ENCODE measurements at regions not wholly inside any gene's neighbourhood (a gene's known extent, or its start where the extent isn't known, plus 50 kb on each side); places are given as distances from the start of the nearest gene placed in this dataset.

DNA sequence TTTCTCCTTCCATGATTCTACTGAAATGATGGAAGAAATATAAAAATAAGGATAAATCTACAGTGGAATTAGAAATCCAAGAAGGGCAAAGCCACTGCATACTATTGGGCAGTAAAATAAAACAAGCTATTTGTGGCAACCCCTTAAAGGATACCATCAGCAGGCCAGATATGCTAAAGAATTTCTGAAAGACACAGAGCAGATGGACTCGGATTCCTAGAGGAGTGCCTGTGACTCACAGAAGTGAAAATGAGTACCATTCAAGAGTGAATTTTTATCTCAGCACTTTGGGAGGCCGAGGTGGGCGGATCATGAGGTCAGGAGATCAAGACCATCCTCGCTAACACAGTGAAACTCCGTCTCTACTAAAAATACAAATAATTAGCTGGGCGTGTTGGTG is 318.1 kb downstream of the LRIG3 start:
- no peak for DNase-seq

GRCh38 chr12:58602736-58603135 is 317.6 kb downstream of the LRIG3 start:
- DNase-seq, result no peak

GRCh38 chr12:58607805-58608204 is 312.5 kb downstream of the LRIG3 start:
- no peak for DNase-seq

DNA sequence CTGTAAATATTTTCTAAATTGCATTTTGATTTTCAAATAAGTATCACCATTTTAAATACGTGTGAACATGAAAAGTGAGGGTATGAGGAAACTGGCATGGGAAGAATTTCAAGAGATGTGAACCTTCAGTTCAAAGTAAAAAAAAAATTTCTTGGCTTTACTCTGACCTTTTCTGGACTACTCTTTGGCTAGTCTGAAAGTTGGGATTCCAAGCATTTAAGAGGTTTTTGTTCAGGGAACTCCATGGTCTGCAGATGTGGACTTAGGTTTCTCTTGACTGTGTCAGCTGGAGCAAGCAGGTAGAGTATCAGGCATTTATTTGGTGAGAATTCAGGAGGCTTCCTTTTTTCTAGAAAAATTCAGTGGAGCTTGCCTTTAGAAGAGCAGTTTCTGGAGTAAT is 311.6 kb downstream of the LRIG3 start:
- no peak for DNase-seq

GRCh38 chr12:58615047-58615446 is 305.3 kb downstream of the LRIG3 start:
- DNase-seq, result no peak

DNA sequence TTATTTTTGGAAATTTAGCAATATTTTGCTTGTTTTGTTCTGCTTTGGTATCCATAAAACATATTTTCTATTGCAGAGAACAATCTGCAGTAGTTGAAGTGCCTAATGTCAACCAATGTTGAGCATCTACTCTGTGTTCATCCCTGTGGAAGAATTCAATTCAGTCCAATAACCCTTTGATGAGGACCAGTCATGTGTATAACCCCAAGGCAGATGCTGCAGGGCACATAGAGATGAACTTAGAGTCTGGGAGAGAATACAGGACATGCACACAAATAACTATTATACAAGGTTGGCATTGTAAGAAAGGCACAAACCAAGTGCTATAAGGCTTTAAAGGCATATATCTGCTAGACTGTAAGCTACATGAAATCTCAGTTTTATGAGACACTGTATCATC is 304.7 kb downstream of the LRIG3 start:
- DNase-seq, result no peak

- DNase-seq, result no peak
Observed at GRCh38 chr12:58616618-58617017, 303.7 kb downstream of the LRIG3 start.

DNA sequence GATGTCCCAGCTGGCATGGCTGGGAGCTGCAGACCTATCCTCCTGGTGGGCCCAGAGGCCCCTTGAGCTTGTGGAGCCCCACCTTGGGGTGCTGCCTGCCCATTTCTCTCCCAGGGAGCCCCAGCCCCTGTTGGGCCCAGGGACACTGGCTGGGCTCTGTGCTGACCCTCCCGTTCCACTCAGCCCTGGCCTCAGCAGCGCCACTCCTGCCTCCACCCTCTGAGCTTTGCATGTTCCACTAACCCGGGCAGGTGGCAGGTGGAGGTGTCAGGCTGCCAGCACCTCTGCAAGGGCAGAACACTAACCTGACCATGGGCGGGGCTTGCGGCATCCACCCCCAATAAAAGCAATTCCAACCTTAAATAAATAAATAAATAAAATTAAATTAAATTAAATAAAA is 299.2 kb downstream of the LRIG3 start:
- DNase-seq, result no peak

DNA sequence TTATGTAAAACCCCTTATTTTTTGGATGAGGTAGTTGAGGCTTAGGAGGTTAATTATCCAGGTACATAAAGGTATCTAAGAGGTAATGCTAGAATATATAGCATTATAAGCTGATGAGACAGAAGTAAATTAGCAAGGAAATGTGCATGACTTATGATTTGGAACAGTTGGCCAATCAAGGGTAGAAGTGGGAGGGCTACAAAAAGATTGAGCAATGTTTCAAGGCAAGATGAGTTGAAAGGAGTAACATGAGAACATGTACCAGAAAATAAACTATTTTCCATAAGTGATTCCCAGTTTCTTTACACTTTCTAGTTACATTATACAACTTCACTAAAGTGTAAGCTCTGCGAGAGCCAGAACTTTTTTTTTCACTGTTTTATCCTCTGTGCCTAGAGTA is 290.9 kb downstream of the LRIG3 start:
- no peak for DNase-seq

- DNase-seq, result no peak
Observed at GRCh38 chr12:58633479-58633878, 286.8 kb downstream of the LRIG3 start.

DNA sequence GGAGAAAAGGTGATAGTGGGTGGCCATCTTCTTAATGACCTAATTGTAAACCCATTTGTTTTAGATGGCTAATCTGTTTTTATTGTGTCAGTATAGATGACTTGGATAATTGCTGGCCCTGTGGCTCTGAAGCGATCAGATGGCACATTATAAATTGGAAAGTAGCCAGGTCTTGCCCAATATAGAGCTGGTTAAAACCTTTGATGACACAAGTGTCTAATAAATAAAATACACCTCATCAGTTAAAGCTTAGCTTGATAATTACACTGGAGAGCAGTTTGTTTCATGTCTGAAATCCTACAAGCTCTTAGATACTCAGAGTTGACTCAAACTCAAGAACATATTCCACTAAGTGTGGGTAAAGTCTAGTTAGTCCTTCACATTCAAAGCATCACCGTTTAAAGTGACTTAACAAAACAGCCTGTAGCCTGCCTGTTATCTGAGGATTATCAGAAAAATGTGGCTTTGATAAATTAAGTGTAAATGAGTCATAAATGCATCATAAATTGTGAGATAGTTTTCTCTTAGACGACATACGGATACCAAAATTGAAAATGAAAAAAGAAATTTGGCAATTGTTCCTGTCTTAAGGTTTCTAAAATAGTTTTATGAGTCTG is 280.9 kb downstream of the LRIG3 start:
- no peak for DNase-seq

DNA sequence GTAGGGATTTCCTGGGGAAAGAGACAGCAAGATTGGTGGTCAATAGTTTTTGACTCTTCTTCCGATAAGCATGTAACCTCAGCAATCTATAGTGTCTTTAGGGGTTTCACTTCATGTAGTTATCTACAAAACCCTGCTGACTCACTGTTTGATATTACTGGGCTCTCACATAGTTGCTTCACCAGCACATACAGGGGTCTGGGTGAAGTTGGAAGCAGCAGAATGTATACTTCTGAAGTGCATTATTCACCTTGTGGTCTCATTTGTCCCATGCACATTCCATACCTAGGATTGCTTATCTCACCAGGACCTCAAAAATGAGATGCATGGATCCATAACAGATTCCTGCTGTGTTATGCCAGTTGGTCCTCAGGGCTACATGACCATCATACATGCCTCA is 280.0 kb downstream of the LRIG3 start:
- no peak for DNase-seq

DNA sequence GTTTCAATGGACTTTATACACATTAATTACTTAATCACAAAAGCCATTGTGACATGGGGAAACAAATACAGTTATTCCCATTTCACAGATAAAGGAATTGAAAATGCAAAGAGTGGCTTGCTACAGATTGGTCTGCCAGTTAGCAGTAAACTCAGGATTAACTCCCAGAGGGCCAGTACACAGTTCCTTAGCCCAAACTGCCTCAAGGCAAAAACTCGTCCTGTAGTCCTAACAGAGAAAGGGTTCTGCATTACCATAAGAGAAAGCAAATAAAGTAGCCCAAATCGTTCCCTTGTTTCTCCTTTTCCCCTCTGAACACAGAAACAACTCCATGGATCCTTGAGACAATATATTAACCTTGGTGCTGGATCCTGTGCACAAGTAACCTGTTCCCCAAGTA is 274.4 kb downstream of the LRIG3 start:
- DNase-seq, result no peak

DNA sequence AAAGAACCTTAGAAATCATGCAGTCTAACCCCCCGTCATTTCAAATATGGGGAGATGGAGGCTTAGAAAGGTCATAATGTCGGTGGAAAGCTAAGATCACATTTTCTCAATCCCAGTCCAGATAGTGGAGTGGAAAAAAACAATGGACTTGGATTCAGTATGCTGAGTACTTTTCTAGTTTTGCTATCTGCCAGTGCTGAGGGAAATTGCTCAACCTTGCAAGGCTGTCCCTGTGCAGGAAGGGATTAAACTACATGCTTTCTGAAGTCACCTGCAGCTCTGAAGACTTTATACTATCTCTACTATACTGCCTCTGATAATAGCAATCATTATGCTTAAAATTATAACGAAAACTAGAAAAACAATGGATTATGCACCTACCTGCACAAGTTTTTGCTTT is 272.8 kb downstream of the LRIG3 start:
- DNase-seq, result no peak

DNA sequence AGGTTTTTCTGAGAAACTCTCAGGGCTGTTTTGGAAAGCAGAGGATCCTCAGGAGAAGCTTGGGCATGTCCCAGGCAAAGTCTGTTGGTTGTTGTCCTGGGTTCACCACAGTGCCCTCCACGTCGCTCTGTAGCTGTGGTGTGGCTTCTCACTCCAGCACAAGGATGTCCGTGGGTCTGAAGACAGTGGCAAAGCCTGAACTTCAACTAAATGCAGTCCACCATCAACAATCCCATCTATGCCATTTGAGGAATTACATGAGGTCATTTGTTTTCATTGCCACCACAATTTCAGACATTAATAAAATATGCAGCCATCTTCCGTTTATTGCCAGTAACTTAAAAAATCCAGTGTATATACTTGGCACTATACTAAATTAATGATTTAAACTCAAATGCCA is 272.1 kb downstream of the LRIG3 start:
- no peak for DNase-seq

DNA sequence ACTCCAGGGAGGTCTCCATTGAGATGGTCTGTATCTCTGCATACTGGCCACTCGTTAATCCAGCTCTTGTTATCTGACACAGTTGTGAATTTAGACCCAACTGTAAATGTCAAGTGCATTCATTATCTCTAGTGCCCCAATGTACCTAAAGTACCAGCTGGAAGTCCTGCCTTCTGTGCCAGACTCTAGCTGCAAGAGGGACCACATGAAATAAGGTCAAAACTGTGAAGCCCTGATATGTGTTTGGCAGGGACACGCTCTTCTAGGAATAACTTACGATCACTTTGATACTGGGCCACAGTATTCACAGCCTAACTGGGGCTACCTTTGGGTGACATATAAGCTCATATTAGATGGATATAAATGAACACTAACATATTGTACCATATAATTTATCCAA is 268.5 kb downstream of the LRIG3 start:
- no peak for DNase-seq

DNA sequence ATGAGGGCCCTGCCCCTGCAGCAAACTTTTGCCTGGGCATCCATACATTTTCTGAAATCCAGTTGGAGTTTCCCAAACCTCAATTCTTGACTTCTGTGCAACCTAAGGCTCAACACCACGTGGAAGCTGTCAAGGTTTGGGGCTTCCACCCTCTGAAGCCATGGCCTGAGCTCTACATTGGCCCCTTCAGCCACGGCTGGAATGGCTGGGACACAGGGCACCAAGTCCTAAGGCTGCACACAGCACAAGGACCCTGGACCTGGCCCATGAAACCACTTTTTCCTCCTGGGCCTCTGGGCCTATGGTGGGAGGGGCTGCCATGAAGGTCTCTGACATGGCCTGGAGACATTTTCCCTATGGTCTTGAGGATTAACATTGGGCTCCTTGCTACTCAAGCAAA is 266.3 kb downstream of the LRIG3 start:
- no peak for DNase-seq

- no peak for DNase-seq
Observed at GRCh38 chr12:58655375-58655774, 264.9 kb downstream of the LRIG3 start.

DNA sequence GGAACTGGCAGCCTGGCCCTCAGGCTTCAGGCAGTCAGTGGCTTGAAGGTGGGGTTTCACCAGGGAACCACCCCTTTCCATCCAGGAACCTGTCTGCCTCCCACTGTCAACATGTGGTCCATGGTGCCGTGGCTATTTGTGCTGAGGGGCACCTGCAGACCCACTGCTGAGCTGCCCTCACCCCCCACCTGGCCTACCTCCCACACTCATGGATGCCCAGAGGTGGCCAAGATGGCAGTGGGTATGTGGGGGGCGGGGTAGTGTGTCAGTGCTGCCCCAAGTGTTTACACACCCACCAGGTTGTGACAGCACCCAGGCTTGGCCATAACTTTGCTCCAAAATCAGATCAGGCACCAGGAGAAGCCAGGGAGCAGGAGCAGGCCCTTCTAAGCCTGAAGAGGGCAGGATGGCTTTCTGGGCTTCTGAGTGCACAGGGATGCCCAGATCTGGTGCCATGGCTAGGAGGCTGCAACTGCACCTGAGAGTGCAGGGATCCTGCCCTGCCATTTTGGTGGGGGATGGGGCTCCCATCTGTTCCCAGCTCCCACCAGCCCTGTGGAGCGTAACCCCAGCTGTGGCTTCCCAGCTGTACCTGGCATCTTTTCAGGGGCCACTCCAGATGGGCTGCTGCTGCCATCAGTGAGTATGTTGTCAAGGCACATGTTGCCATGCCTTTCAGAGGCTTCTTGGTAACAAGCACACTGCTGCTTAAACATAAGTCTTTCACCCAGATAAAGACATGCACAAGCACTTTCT is 263.9 kb downstream of the LRIG3 start:
- no peak for DNase-seq

DNA sequence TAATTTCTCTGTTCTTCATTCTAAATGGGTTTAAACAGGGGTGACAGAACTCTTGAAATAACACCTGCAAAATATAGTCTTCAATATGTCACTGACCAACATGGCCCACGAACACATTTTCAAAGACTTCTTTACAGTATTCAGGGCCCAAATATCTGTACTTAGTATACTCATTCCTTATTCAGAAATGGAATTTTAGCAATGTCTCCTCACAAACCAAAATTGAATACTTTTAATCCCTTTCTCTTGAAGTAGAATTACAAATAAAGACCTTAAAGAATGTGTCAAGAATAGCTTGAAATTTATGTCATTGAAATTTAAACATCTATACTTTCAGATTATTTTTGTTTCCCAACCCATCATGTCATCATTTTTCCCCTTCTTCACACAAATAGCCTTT is 263.1 kb downstream of the LRIG3 start:
- no peak for DNase-seq

GRCh38 chr12:58665375-58665774 is 254.9 kb downstream of the LRIG3 start:
- DNase-seq, result no peak

DNA sequence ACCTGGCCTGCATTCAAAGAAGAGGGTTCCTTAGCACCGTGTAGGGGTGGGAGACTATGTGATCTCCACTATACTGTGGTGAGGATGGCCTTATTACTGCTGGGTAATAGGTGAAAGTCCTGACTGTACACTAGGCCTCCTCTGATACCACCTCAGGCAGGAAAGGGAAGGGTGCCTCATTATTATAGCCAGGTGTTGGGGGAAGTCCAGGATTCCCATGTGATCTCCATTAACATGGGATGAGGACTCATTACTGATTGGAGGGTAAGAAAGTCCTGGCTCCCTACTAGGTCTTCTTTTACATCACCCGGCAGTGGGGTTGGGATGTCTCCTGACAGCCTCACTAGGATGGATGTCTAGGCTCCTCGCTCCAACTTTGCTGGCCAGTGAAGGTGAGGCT is 252.1 kb downstream of the LRIG3 start:
- no peak for DNase-seq

GRCh38 chr12:58668871-58669270 is 251.4 kb downstream of the LRIG3 start:
- DNase-seq, result no peak

GRCh38 chr12:58670623-58671022 is 249.7 kb downstream of the LRIG3 start:
- no peak for DNase-seq

GRCh38 chr12:58671196-58671595 is 249.1 kb downstream of the LRIG3 start:
- no peak for DNase-seq
